DOHH2 (cell line): ENCODE measurements at regions not wholly inside any gene's neighbourhood (a gene's known extent, or its start where the extent isn't known, plus 50 kb on each side); places are given as distances from the start of the nearest gene placed in this dataset.

Experiments
- H3F3A ChIP-seq: fragments of 200-600 bp; sonication (generic), shearing (Covaris generic); 2 replicates; pipeline ENCODE4 v1.6.0; 2016; ENCODE audit warnings: antibody characterized with exemption, mild to moderate bottlenecking; ENCODE audit not compliant: control insufficient read depth, insufficient read depth
- H3K27ac ChIP-seq: fragments of 200-600 bp; sonication (generic); 2 replicates; pipeline ENCODE4 v1.5.1; 2014; ENCODE audit warnings: low read depth, mild to moderate bottlenecking, low read length, moderate library complexity
- H3K27me3 ChIP-seq: fragments of 200-600 bp; sonication (generic); 2 replicates; pipeline ENCODE4 v1.6.1; 2014; ENCODE audit warnings: mild to moderate bottlenecking, low read length, mixed read lengths; ENCODE audit not compliant: control insufficient read depth
- H3K36me3 ChIP-seq: fragments of 200-600 bp; sonication (generic); 2 replicates; pipeline ENCODE4 v1.6.1; 2014; ENCODE audit warnings: mild to moderate bottlenecking, low read length, moderate library complexity, mixed read lengths; ENCODE audit not compliant: control insufficient read depth
- H3K4me1 ChIP-seq: fragments of 200-600 bp; sonication (generic); 2 replicates; pipeline ENCODE4 v1.6.1; 2014; ENCODE audit warnings: mild to moderate bottlenecking, low read length, mixed read lengths; ENCODE audit not compliant: control insufficient read depth
- H3K4me2 ChIP-seq: fragments of 200-600 bp; sonication (generic); 2 replicates; pipeline ENCODE4 v1.6.0; 2014; ENCODE audit warnings: mild to moderate bottlenecking, low read length, moderate library complexity
- H3K4me3 ChIP-seq: fragments of 200-600 bp; sonication (generic); 2 replicates; pipeline ENCODE4 v1.5.1; 2014; ENCODE audit warnings: mild to moderate bottlenecking, low read length, mixed read lengths
- H3K79me2 ChIP-seq: fragments of 200-600 bp; sonication (generic); 2 replicates; pipeline ENCODE4 v1.6.1; 2014; ENCODE audit warnings: mild to moderate bottlenecking, low read length, mixed read lengths; ENCODE audit not compliant: control insufficient read depth
- H3K9me2 ChIP-seq: fragments of 200-600 bp; sonication (generic); replicated peaks from 2 replicates; pipeline ENCODE4 v1.6.1; 2014; ENCODE audit warnings: mild to moderate bottlenecking, low read length, mixed read lengths; ENCODE audit not compliant: control insufficient read depth
- H3K9me3 ChIP-seq: fragments of 200-600 bp; sonication (generic); 2 replicates; pipeline ENCODE4 v1.6.1; 2014; ENCODE audit warnings: antibody characterized with exemption, low read length, mixed read lengths; ENCODE audit not compliant: control insufficient read depth, insufficient read depth
- H4K20me1 ChIP-seq: fragments of 200-600 bp; sonication (generic); 2 replicates; pipeline ENCODE4 v1.6.0; 2014; ENCODE audit warnings: low read depth, mild to moderate bottlenecking, antibody characterized with exemption, low read length, moderate library complexity; ENCODE audit not compliant: control insufficient read depth, insufficient read depth
- CTCF ChIP-seq: fragments of 200-600 bp; sonication (generic); IDR thresholded peaks from one replicate; pipeline ENCODE4 v1.5.1; 2014; ENCODE audit warnings: antibody characterized with exemption, mild to moderate bottlenecking, low read depth, low read length; ENCODE audit not compliant: poor library complexity, severe bottlenecking
- EZH2phosphoT487 ChIP-seq: fragments of 200-600 bp; sonication (generic); IDR thresholded peaks from 2 replicates; pipeline ENCODE4 v1.6.1; 2017; ENCODE audit warnings: borderline replicate concordance, mild to moderate bottlenecking, antibody characterized with exemption, low read length, moderate library complexity, mixed read lengths

DNA sequence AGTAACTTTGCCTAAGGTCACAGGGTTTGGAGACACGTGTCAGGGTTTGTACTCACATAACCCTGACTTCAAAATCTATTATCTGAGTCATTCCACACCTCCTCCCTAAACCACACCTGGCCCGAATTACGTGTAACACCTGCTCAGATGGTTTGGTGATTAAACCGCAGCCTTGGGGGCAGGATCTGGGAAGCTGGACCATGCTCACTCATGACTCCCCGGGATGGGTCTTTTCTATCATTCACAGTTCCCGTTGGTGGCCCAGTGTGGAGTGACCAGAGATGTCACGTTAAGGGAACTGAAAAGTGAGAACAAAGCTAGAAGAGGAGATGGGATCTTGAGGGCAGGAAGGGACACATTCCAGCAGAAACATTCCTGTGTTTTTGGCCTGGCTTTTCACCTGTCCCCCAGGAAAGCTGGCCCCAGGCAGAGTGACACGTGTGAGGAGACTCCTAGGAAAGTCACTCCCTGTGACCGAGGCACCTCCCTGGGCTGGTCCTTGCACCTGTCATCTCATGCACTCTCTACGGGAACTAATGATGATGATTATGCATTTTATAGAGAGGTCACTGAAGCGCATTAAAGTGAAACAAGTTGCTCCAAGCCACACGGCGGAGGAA, 75.4 kb upstream of the POMGNT2 start:
- Histone ChIP-seq H3K4me2 (0 out of 2 replicates have a peak overlapping the region, but pooled peaks have one; percentile 47), H3K4me3 (no peak overlapping the region), H3K79me2 (no peaks in the 10 kb centered on the region), H3F3A (no peaks in the 10 kb centered on the region), H3K27me3 (no peaks in the 10 kb centered on the region), H3K27ac (no peak overlapping the region), H4K20me1 (no peaks in the 10 kb centered on the region), H3K9me3 (no peaks in the 10 kb centered on the region), H3K4me1 (peaks cover 23% of the 10 kb centered on the region), H3K9me2 (no peaks in the 10 kb centered on the region), H3K36me3 (no peaks in the 10 kb centered on the region)
- TF ChIP-seq CTCF (no peak), EZH2phosphoT487 (no peak)

DNA sequence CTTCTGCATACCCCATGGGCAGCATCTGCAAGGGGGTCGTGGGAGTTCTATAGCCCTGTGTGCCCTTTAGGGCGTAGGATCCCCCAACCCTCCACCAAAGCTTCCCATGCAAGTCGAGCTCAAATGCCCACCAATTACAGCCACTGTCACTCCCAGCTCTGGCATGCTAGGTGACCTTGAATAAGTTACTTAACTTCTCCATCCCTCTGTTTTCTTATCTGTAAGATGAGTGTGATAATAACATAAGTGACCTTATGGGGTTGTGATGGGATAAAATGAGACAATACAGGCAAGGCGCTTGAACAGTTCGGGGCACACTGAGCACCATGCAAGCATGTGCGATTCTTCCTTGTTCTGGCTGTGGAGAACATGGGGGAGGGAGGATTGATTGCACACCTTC, 74.8 kb upstream of the POMGNT2 start:
- Histone ChIP-seq H3K27ac (0 out of 2 replicates have a peak overlapping the region, but pooled peaks have one; percentile 6), H3K4me2 (peak overlapping the region; percentile 47)

DNA sequence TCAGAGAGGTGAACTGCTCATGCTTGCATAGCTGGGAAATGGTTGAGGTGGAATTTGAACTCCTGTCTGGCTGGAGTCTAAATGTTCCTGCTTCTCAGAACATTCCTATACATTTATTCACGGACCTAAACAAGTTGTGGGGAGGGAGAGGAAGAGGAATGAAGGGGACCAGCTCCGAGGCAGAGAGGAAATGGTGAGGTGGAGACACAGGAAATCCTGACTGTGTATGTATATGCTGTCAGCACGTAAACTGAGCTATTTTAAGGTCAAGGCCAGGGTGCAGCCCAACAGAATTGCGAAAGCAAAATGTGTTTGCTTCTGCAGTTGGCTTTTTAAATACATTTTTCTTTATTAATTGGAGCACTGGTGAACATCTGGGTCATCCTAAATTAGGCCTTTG, 74.1 kb upstream of the POMGNT2 start:
- Histone ChIP-seq H3K27ac (0 out of 2 replicates have a peak overlapping the region, but pooled peaks have one; percentile 6), H3K36me3 (no peaks in the 10 kb centered on the region), H3K9me2 (no peaks in the 10 kb centered on the region), H3K4me1 (peaks cover 23% of the 10 kb centered on the region), H3K9me3 (no peaks in the 10 kb centered on the region), H3F3A (no peaks in the 10 kb centered on the region), H3K4me2 (peak overlapping the region; percentile 47), H4K20me1 (no peaks in the 10 kb centered on the region), H3K79me2 (no peaks in the 10 kb centered on the region), H3K4me3 (peak overlapping the region; percentile 22), H3K27me3 (no peaks in the 10 kb centered on the region)
- no peak for TF ChIP-seq EZH2phosphoT487

More for the DNA sequence above, 74.8 kb upstream of the POMGNT2 start:
- no peaks in the 10 kb centered on the region for H3K9me2 ChIP-seq
- H3K79me2 ChIP-seq, result no peaks in the 10 kb centered on the region
- no peaks in the 10 kb centered on the region for H4K20me1 ChIP-seq
- H3K36me3 ChIP-seq, result no peaks in the 10 kb centered on the region
- no peak for TF ChIP-seq EZH2phosphoT487
- no peak for TF ChIP-seq CTCF
- peaks cover 23% of the 10 kb centered on the region for H3K4me1 ChIP-seq
- H3K4me3 ChIP-seq, result peak overlapping the region; percentile 22; the same call in 1 of the 2 replicates
- H3K27me3 ChIP-seq, result no peaks in the 10 kb centered on the region
- H3K9me3 ChIP-seq, result no peaks in the 10 kb centered on the region
- H3F3A ChIP-seq, result no peaks in the 10 kb centered on the region

GRCh38 chr3:43178891-43179366, 73.0 kb upstream of the POMGNT2 start:
- Histone ChIP-seq H3K27me3 (no peaks in the 10 kb centered on the region), H3K9me2 (no peaks in the 10 kb centered on the region), H4K20me1 (no peaks in the 10 kb centered on the region), H3K9me3 (no peaks in the 10 kb centered on the region), H3K4me2 (no peak overlapping the region), H3K4me1 (peaks cover 23% of the 10 kb centered on the region), H3K36me3 (no peaks in the 10 kb centered on the region), H3K4me3 (no peak overlapping the region), H3K79me2 (no peaks in the 10 kb centered on the region), H3F3A (no peaks in the 10 kb centered on the region), H3K27ac (no peak overlapping the region)
- TF ChIP-seq CTCF (no peak), EZH2phosphoT487 (no peak)
